22Rv1 (cell line): ENCODE measurements at regions not wholly inside any gene's neighbourhood (a gene's known extent, or its start where the extent isn't known, plus 50 kb on each side); places are given as distances from the start of the nearest gene placed in this dataset.

Experiments used
- ZFX ChIP-seq: fragments of 450-650 bp; IDR thresholded peaks from 2 replicates; pipeline ENCODE4 v1.6.1; 2017; ENCODE audit warnings: antibody characterized with exemption, borderline replicate concordance
- TF ChIP-seq, protein P1 (sequence below): fragments of 450-650 bp; IDR thresholded peaks from 2 replicates; pipeline ENCODE4 v1.5.1; 2017; ENCODE audit warnings: mild to moderate bottlenecking

- TF ChIP-seq, protein P1, sequence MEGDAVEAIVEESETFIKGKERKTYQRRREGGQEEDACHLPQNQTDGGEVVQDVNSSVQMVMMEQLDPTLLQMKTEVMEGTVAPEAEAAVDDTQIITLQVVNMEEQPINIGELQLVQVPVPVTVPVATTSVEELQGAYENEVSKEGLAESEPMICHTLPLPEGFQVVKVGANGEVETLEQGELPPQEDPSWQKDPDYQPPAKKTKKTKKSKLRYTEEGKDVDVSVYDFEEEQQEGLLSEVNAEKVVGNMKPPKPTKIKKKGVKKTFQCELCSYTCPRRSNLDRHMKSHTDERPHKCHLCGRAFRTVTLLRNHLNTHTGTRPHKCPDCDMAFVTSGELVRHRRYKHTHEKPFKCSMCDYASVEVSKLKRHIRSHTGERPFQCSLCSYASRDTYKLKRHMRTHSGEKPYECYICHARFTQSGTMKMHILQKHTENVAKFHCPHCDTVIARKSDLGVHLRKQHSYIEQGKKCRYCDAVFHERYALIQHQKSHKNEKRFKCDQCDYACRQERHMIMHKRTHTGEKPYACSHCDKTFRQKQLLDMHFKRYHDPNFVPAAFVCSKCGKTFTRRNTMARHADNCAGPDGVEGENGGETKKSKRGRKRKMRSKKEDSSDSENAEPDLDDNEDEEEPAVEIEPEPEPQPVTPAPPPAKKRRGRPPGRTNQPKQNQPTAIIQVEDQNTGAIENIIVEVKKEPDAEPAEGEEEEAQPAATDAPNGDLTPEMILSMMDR, result no peak
- TF ChIP-seq ZFX, result no peak
Measured at GRCh38 chr2:2744958-2745715, 414.1 kb upstream of the MYT1L start.
